VCaP (cell line): ENCODE measurements at regions not wholly inside any gene's neighbourhood (a gene's known extent, or its start where the extent isn't known, plus 50 kb on each side); places are given as distances from the start of the nearest gene placed in this dataset.
"Not testable (repeated sequence)": the region's sequence is repeated elsewhere in the genome, so short reads cannot be mapped to it uniquely, and the experiment has no call there.

ENCODE experiments used
- H3K27ac ChIP-seq: fragments of 450-650 bp; 2 replicates; pipeline ENCODE4 v1.5.1; 2017
- CTCF ChIP-seq: fragments of 450-650 bp; conservative IDR thresholded peaks from 2 replicates; pipeline ENCODE4 v1.5.1; 2017; ENCODE audit warnings: mild to moderate bottlenecking, moderate library complexity

DNA sequence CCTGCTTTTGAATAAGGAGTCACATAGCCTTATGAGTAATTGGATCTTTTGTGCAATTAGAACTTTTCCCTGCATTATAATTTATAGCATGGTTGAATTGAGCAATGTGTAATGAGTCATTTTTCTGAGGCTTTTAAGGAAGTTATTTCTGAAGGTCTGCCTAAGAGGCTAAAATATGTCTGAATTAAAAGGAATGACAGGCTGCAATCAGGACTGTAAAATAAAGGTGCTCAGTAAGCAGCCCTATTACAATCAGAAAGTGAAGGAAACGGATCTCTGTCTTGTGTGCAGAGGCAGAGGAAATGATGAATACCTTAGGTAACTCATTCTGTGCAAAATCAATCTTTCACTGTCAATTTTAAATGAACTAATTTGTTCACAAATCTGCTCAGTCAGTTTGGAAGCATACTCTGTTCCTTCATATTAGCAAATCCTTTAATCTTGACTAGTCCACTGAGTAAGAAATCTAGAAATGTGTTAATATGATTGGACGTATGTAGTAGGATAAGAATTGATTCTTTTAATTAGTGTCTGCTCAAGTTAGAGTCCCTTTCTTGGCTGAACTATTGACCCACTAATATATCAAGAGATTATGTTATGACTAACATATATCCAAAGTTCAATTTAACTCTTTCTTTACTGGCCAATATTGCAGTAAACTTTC is 290.1 kb downstream of the ZIC1 start:
- TF ChIP-seq CTCF = no peak
- H3K27ac ChIP-seq = no peak overlapping the region

- TF ChIP-seq CTCF = no peak
- H3K27ac ChIP-seq = no peak overlapping the region
Measured at GRCh38 chr3:147701195-147701594, 292.0 kb downstream of the ZIC1 start.

- no peak overlapping the region for H3K27ac ChIP-seq
- no peak for TF ChIP-seq CTCF
Measured at GRCh38 chr3:147702509-147702908, 293.3 kb downstream of the ZIC1 start.

GRCh38 chr3:147705651-147706051 is 296.5 kb downstream of the ZIC1 start:
- no peak overlapping the region for H3K27ac ChIP-seq
- TF ChIP-seq CTCF = no peak

- not testable (repeated sequence) for H3K27ac ChIP-seq
Measured at GRCh38 chr3:147710753-147711152, 301.6 kb downstream of the ZIC1 start.

- TF ChIP-seq CTCF = no peak
- no peak overlapping the region for H3K27ac ChIP-seq
Measured at GRCh38 chr3:147712357-147712756, 303.2 kb downstream of the ZIC1 start.

GRCh38 chr3:147712758-147713157 is 303.6 kb downstream of the ZIC1 start:
- H3K27ac ChIP-seq = not testable (repeated sequence)

DNA sequence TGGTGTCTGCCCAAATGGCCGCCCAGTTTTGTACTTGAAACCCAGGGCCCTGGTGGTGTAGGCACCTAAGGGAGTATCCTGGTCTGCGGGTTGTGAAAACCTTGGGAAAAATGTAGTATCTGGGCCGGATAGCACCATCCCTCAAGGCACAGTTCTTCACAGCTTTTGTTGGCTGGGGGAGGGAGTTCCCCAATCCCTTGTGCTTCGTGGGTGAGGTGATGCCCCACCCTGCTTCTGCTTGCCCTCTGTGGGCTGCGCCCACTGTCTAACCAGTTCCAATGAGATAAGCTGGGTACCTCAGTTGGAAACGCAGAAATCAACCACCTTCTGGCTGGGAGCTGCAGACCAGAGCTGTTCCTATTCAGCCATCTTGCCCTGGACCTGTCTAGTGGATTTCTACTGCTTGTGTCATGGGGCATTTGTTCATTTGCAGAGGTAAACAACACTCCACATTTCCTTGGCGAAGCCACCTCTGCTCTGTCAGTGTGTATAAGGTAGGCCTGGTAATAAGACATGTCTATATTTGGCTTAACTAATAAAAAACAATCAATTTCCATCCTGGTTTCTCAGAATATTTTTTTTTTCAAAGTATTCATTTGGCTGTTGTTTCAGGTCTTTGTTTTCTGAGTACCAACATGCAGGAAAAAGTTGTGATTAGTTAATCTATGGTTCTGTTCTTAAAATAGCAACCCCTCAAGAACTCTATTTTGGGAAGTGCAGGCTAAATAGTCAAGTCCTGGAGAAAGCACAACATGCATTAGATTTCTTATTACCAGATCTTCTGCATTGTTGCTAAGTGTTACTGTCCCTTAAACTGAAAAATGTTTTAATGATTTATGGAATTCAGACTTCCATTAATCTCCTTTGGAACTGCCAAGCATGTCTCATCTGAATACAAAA is 304.3 kb downstream of the ZIC1 start:
- TF ChIP-seq CTCF = no peak
- H3K27ac ChIP-seq = no peak overlapping the region
